HG03342 (cell line): ENCODE measurements at regions not wholly inside any gene's neighbourhood (a gene's known extent, or its start where the extent isn't known, plus 50 kb on each side); places are given as distances from the start of the nearest gene placed in this dataset.

ENCODE experiments used
- ATAC-seq: cut with Tn5 transposase; IDR thresholded peaks from one replicate; pipeline ENCODE4 v1.9.1; 2021; ENCODE audit warnings: mild to moderate bottlenecking, moderate library complexity; ENCODE audit not compliant: unreplicated experiment

DNA sequence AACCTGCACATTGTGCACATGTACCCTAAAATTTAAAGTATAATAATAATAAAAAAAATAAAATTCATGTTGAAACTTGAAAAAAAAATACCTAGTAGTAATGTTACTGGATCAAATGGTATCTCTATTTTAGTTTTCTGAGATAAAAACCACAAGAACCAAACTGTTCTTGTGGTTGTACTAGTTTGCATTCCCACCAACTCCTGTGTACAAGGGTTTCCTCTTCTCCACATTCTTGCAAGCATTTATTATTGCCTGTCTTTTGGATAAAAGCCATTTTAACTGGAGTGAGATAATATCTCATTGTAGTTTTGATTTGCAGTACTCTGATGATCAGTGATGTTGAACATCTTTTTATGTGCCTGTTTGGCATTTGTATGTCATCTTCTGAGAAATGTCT lies 177.7 kb downstream of the KIF20B start:
- no peak for ATAC-seq

DNA sequence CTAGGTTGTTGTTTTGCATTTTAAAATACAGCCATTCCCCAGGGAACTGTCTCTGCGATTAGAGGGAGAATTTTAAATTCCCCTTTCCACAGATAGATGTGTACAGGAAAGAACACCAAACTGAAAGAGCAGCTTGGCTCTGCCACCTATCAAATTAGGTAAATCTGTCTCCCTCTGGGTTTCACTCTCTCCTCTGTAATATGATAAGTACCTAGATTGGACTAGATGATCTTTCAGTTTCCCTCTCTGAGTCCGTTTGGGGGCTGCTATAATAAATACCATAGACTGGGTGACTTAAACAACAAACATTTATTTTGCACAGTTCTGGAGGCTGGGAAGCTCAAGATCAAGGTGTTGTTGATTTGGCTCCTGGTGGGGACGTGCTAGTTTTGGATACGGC lies 186.0 kb downstream of the KIF20B start:
- ATAC-seq: peak; percentile 59

DNA sequence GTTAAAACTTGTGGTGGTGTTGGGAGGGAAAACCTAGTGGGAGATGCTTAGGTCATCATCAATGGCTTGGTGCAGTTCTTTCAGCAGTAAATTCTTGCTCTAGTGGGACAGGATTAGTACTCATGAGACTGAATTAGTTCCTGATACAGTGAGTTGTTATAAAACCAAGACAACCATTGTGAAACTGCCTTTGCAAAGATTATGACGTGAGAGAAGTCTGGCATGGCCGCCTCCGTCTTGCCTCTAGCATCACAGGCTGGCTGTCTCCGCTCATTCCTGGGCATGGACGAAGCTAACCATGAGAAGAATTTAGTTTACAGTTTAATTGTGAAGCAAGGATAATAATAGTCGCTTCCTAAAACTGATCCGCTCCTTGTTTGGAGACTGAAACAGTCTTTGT lies 186.4 kb downstream of the KIF20B start:
- ATAC-seq: peak; percentile 73

- ATAC-seq: peak; percentile 72
Measured at GRCh38 chr10:89888321-89889070, 187.1 kb downstream of the KIF20B start.

DNA sequence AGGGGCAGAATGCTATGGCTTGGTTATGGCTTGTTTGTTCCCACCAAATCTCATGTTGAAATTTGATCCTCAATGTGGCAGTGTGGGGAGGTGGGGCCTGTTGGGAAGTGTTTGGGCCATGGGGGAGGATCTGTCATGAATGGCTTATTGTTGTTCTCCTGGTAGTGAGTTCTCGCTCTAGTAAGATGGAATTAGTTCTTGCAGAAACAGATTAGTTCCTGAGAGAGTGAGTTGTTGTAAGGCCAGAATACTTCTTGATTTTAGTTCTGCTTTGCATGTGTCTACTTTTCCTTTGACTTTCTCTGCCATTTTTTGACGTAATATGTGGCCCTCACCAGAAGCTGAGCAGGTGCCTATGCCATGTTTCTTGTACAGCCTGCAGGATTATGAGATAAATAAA lies 188.2 kb downstream of the KIF20B start:
- ATAC-seq: no peak

DNA sequence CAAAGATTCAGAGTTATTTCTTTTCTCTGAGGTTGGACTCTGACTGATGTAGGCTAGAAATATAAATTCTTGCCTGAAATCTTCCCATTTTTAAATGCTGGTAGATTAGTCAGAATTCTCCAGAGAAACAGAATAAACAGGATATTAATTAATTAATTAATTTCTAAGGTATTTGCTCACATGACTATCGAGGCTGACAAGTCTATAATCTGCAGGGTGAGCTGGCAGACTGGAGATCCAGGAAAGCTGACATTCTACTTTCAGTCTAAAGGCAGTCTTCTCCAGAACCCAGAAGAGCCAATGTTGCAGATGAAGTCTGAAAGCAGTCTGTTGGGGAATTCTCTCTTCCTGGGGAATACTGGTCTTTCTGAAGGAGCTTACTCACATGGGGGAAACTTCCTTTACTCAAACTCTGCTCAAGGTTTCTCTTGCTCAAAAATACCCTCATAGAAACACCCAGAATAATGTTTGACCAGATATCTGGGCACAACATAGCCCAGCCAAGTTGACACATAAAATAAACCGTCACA lies 189.7 kb downstream of the KIF20B start:
- no peak for ATAC-seq

- ATAC-seq: no peak
Measured at GRCh38 chr10:89894051-89894450, 192.7 kb downstream of the KIF20B start.

- no peak for ATAC-seq
Measured at GRCh38 chr10:89900554-89900953, 199.2 kb downstream of the KIF20B start.

GRCh38 chr10:89901895-89902294 lies 200.5 kb downstream of the KIF20B start:
- no peak for ATAC-seq

DNA sequence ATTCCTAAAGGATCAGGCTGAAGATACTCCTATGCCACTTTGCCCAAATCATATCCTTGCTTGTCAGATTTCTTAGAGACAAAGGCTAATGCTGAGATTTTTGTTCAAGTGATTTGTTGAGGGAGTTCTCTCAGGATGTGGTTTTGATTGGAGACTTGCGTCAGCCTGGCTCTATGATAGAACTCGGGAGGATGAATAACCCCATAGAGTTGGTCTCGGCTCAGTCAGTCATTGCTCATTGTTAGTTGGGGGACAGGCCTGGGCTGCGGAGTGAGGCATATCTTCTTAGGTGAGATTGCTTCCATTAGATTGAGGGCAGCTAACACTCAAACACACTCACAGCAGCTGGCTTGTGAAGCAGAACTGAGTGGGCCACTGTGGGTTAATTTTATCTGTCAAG lies 203.4 kb downstream of the KIF20B start:
- ATAC-seq: no peak

- no peak for ATAC-seq
Measured at GRCh38 chr10:89909752-89910151, 208.4 kb downstream of the KIF20B start.

GRCh38 chr10:89915021-89915420 lies 213.6 kb downstream of the KIF20B start:
- no peak for ATAC-seq

DNA sequence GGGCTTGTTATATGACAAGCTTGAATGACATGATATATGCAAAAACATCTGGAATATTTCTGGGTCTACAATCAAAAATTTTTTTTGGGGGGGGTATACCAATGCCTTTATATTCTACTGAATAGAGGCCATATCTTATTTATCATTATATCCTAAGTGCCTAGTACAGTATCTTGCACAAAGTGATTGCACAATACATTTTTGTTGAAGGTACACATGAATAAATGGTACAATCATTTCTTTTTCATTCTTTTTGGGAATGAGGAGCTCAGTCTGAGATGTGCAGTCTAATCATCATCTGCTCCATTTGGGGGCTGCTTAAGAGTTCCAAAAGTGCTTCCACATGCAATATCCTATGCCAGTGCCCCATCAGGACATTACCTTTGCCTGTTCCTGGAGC lies 214.6 kb downstream of the KIF20B start:
- no peak for ATAC-seq

- no peak for ATAC-seq
Measured at GRCh38 chr10:89916468-89917215, 215.3 kb downstream of the KIF20B start.

GRCh38 chr10:89921403-89921802 lies 220.0 kb downstream of the KIF20B start:
- ATAC-seq: no peak

DNA sequence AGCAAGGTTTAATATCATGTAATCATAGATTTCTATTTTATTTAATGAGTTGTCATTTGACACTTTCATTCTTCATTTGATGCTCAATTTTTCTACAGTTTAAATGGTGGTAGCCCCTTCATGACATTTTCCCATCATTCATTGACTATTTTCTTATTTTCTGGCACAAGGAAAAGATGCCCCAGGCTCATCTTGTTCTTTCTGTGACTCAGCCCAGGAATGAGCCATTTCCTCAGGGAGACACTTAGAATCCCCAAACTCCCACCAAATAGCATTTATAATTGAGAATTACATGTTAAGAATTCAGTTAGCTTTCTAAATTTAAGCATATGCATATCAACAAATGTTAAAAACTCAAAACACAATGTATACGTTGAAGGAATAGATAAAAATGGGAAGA lies 222.3 kb downstream of the KIF20B start:
- no peak for ATAC-seq

DNA sequence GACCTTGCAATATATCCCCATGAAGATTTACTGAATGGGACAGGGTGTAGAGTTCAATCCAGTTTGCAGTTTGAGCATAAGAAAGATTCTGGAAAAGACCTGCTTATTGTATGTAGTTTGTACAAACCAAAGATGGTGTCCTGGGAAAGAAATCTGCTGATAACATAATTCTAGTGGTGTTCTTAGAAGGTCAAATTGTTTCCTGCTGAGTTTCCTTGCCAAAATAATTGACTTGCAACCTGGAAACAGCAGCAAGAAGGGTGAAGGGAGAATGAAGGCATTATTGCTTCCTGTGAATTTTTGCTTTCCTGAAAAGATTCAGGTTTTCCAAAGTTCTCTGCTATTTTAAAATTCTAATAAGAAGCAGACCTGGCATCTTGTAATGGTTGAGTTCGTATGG lies 222.9 kb downstream of the KIF20B start:
- ATAC-seq: no peak

DNA sequence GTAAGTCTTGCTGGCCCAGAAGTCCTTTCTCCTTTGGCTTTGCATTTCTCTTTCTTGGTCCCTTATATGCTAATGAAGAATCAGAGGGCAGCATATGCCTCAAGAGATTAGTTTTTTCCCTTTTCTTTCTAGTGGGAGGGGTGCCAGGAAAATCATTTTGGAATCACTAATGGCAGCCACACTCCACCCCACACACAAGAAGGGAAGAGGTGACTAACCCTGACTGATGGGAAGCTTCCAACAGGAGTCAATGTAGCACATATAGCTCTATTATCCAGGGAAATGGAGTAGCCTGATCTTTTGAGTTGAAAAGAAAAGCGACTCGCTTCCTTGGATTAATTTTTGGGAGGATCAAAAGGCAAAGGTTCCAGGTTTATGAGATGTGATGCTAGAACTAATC lies 225.3 kb downstream of the KIF20B start:
- no peak for ATAC-seq

DNA sequence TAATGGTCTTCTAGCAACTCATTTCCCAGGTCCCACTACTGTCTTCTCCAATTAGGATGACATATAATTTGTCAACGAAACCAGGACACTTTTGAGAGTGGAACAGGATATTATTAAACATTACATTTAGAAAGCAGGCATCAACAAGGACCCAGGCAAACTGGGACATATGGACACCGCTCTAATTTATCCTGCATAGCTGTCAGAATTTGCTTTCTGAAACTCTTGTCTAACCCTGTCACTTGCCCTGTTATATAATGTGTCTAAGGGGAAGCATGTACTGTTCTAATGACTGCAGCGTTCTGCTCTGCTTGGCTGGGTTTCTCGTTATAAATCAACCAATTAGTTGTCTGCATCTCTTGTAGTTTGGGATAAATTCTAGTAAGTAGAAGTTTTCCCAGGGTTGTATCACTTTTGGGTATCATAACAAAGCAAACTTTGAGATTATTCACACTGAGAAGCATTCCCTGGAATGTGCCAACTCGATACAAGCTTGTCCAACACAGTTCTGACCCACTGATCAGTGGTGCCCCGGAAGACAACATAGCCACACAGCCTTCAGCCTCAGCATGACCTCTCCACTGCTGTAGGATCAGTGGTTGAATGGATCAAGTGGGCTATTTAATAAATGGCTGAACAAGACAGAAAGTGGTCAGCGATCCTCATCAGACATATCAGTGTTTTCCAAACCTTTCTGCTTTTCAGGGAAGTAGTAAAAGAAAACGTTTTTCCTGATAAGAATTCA lies 228.1 kb downstream of the KIF20B start:
- ATAC-seq: no peak

DNA sequence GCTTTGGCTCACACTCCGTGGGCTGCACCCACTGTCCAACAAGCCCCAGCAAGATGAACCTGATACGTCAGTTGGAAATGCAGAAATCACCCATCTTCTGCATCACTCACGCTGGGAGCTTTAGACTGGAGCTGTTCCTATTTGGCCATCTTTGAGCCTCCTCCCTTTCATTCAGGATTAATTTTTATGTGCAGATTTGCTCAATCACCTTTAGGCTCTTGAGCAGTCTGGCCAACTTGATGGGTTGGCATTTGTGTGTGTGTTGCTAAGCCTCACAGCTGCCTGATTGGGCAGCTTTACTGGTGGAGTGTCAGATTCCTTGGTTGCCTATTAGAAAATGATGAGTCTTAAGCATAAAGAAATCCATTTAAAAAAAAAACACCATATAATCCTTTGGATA lies 236.1 kb downstream of the KIF20B start:
- no peak for ATAC-seq

- no peak for ATAC-seq
Measured at GRCh38 chr10:89940076-89940475, 238.7 kb downstream of the KIF20B start.

- peak; percentile 56 for ATAC-seq
Measured at GRCh38 chr10:89942217-89942616, 240.8 kb downstream of the KIF20B start.
